NCI-H446 treated with DMSO at 0.1 percent for 48 hours (cell line): ENCODE measurements at regions not wholly inside any gene's neighbourhood (a gene's known extent, or its start where the extent isn't known, plus 50 kb on each side); places are given as distances from the start of the nearest gene placed in this dataset.

Experiments
- DNase-seq: peaks from one replicate; lab custom pipeline; 2025; lab: John Stamatoyannopoulos, UW

DNA sequence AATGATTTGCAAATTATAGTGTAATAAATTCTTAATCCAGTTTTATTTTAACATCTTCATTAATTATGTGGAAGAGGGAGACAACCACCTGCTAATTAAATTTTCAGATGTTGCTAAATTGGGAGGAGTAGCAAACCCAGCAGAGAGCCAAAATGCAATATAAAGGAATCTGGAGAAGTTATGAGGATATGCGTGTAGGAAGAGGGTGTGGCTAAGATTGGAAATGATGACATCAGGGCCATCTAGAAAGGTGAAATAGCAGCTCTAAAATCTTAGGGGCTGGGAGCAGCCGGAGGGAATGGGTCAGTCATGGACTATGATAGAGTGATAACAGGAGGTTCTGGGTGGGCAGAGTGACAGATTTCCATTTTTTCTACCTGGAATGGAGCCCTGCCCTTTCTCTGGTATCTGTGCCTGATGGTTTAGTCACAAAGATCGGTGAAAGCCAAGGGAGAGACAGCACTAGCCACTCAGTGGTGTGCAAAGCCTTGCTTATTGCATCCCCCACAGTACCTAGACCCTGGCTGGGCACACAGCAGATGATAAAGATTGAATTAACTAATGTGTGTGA lies 379.2 kb upstream of the CELF4 start:
- DNase-seq = no peak

DNA sequence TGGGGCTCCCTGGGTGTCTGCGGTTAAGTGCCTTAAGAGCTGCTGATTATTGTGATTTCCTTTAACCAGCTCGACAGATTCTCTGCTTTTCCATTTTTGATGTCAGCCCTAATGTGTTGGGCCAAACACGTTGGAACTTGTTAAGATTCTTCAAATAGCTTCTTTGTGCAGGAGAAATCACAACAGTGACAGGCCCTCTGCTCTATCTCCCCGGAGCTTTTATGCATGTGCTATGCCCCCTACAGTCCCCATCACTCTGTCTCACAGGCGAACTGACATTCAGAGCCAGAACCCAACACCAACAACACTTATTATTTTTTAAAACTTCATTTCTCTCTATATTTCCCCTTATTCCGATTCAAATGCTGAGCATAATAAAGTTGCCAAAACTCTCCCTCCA lies 371.7 kb upstream of the CELF4 start:
- no peak for DNase-seq

DNA sequence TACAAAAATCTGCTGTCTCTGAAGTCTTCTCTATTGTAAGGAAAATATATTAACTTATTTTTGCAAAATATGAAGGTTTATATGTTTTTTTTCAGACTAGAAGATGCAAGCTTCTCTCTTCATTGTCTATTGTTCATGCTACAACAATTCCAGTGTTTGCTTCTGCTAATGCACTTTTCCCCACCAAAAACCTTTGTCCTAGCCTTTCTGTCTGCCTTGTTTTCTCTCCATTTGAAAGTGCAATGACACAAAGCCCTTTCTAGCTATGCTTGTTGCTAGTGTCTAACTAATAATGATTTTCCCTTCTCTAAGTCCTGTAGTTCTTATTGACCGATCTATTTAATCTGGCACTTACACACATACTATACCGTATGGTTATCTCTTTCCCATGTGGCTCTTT lies 369.5 kb upstream of the CELF4 start:
- DNase-seq = no peak

DNA sequence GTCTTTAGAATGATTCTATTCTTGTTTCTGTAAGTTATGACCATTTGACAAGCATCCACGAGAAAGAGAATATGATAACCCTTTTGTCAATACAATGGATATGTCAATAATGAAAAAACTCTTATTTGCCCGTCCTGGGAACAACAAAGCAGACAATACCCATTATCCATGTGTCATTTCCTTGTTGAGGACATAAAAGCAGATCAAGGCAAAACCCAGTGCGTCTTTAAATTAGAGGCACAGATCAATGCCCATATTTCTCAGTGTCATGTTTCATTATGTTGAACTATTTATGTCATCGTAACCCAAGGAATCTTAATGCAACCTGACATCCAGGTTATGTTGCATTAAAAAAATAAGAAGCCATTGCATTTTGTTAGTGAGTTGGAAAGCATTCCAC lies 365.0 kb upstream of the CELF4 start:
- no peak for DNase-seq

DNA sequence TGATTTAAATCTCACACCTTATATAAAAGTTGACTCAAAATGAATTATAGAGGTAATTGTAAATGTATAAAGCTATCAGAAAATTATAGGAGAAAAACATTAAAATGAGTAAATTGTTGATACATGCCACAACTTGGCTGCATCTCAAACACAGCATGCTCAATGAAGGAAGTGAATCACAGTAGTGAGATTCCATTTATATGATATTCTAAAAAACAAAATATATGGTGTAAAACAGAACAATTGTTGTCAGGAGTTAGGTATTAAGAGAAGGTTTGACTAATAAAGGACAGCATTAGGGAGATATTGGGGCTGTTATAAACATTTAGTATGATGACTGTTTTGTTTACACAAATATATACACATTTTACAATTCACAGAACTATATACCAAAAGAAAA lies 356.6 kb upstream of the CELF4 start:
- DNase-seq = no peak

DNA sequence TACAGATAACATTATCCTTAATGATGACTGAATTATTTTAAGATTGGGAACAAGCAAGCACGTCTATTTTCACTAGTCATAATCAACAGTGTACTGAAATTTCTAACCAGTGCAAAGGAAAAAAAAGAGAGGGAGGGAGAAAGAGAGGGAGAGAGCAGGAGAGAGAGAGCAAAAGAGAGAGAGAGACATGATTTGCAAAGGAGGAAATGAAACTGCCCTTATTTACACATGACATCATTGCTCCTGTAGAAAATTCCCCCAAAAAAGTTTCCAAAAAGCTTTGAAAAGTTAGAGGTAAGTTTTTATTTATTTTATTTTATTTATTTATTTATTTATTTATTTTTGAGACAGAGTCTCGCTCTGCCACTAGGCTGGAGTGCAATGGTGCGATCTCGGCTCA lies 355.3 kb upstream of the CELF4 start:
- DNase-seq = no peak

DNA sequence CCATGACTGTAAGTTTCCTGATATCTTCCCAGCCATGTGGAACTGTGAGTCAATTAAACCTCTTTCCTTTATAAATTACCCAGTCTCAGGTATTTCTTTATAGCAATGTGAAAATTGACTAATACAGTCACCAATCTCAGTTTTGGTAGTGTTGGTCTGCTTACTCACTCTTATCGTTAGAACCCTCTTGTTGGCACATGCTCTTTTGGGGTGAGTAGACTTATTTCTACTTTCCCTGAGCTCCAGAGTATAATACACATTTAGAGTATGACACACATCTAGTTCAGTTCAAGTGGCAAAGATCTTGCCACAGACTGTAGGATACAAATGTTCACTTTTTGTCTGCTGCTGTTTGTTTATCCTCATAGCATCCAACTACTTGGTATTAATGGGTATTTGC lies 347.5 kb upstream of the CELF4 start:
- DNase-seq = no peak

DNA sequence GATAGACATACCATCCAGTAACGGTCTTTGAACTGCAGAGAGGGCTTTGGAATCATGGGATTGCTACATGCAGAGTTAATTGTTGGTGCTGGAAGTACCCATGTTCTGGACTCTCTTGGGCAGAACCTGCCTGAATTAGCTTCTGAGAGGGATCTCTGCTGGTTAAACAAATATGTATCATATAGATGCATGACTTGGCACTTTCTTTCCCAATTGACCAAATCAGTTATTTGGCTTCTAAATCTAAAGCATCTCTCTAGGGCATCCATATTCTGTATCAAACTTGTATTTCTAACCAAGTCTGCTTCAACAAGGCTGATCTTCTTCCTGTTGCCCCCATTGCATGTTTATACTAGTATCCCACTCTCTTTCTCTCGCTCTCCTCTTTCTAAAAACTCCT lies 336.7 kb upstream of the CELF4 start:
- no peak for DNase-seq

DNA sequence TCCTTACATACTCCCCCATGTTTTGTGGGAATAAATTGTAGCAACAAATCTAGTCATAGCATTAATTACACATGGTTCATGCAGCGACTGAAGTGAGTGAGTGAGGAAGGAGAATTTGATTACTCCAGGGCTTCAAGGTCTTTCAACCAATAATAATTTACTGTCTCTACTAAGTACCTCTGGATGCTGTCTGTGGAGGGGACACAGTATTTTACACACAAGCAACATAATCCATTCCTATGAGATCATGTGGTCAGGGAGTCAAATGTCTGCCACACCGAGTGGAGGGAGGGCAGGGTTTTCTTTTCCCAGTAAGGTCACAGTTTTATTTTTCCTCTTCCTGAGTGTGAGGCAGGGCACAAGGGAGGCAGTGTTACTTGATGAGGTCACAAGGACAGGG lies 334.7 kb upstream of the CELF4 start:
- DNase-seq = no peak

DNA sequence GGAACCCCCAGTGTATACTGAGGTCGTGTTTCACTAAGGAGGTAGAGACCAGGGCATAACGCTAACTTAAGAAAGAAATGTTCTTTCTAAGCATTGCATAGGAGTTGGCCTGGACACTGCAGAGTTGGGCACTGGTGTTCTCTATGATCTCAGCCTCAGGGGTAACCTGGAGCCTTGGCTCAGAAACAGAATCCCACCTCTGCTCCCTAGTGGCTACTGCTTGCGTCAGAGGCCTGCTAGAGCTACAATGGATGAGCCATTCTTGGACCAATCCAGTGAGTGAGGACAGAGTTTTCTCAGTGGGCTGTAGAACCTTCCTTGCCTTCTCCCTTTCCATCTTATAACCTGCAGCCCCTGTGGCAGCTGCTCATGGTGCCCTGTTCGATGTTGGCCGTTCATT lies 324.4 kb upstream of the CELF4 start:
- DNase-seq = no peak

DNA sequence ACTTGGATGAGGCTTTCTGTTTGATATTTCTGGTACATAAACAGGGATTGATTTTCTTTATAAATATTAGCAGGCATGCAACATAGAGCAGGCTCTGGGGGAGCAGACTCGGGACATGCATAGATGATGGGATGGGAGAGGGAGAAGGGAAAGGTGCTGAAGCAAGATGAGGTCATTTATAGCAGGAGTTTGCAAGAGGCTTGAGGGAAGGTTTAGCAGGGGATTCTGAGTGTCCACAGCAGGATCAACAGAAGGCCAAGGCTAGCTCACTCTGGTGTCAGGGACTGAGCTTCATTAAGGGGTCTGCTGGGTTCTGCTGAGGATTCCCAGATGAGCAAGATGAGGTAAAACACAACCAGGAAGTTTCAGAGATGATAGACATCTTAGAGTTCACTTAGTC lies 309.1 kb upstream of the CELF4 start:
- DNase-seq = no peak

DNA sequence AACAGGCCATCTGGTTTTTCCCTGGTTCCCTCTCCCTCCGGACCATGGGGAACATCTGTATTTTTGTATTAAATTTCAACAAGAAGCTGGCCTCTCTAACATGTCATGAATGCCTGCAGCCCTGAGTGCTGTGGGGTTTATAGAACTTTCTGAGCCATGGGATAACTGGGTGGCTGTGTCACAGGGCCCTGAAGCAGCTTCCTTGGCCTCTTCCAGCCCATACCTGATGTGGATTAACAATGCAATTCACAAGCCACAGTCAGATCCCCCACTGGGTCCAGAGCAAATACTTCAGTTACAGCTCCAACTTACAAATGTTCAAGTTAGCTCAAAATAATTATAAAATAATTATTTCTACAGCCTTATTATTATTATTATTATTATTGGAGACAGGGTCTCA lies 307.8 kb upstream of the CELF4 start:
- DNase-seq = no peak

DNA sequence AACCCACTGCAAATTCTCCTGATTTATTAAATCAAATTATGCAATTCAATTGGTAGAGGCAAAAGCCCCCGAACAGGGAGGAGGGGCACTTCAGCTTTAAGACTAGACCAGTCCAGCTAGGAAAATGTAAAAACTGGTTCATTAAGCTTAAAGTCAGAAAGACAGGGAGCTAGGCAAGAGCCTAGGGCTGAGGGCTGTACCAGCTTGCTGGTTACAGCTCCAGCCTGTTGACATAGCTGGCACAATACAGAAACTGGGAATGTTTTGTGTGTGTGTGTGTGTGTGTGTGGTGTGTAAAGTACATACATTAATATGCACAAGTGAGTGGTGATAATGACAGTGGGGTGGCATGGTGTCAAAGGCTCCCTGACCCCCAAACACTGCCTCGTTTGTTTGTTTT lies 307.0 kb upstream of the CELF4 start:
- no peak for DNase-seq

DNA sequence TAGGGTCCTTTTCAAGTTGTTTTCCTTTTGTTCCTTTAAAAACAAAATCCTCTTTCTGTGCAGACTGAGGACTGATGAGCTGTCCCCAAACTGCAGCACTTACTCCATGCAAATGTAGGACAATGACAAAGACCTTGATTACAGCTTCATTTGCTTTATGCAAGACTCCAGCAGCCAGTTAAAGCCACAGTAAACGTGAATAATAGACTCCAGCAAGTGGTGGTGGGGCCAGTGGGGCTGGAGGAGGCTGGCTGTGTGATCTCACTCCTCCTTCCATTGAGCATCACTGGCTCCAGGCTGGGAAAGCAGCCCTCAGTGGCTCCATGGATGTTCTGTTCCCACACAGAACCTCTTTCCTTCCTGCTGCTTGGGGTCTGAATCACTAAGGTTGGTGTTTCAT lies 306.0 kb upstream of the CELF4 start:
- DNase-seq = no peak

DNA sequence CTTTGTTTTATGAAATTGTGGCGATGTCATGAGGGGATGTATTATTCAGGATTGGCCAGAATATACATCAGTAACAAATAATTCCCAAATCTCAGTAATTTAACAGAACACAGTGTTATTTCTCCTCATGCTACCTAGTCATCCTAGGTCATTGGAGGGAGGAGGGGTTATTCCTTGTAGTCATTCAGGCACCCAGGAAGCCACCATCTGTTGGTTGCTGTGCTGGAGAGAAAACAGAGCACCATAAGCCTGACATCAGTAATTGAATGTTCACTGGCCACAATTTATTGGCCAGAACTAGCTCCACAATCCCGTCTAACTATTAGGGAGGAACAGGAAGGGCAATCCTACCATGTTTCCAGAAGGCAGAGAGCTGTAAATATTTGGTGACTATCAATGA lies 303.5 kb upstream of the CELF4 start:
- peak; percentile 59 for DNase-seq

DNA sequence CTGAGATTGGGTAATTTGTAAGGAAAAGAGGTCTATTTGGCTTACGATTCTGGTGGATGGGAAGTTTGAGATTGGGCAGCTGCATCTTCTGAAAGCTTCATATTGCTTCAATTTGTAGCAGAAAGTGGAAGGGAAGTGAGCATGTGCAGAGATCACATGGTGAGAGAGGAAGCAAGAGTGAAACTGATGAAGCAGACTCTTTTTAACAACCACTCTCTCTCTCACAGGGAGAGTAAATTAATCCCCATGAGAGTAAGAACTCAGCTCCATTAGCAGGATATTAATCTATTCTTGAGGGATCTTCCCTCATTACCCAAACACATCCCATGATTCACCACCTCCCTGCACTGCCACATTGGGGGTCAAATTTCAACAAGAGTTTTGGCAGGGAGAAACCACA lies 298.5 kb upstream of the CELF4 start:
- DNase-seq = no peak

DNA sequence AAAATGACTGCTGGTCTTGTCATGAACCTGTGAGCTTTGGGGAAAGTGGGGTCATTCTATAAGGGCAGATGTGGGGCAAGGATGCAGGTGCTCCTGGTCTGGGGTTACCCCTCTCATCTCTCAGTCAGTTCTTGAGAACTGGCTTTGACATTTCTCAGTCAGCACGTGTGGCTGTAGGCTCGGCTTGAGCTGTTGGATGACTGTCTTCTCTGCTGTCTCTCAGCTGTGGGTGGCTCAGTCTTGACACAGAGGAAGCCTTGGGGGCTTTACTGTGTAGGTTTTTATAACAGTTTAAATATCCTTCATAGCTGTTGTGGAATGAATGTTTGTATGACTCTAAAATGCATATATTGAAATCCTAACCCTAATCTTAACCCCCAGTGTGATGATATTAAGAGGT lies 296.4 kb upstream of the CELF4 start:
- DNase-seq = no peak

DNA sequence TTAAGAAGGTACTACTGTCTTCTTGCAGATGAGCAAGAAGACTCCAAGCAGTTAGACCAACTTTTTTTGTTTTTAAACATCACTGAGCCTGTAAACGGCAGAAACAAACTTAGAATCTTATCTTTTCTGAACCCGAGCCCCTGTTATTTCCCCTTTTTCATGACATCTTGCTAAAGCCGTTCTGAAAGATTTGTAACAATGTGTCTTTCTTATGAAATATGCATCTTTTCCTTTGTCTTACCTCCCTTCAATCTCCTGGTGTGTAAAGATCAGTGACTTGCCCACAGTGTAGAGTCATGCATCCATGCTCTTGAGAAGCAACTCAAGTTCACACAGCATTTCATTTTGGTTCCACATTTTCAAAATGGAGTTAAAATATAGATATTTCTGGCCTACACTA lies 288.8 kb upstream of the CELF4 start:
- DNase-seq = no peak

DNA sequence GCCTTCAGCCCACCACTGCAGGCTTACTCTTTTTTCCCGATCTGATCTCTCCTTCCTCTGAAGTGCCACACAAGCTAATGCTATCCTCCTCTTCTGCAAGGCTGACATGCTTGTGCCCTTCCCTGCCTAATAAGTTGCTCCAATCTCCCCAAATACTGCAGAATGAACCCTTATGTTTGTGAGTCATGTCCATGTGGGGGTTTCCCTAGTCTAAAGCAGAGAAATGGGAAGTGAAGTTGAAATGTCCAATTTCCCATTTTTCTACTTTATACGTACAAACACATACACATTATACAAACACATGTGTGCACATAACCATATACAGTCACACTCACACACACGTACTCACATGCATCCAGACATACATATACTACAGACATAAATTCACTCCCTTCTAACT lies 288.1 kb upstream of the CELF4 start:
- DNase-seq = no peak

DNA sequence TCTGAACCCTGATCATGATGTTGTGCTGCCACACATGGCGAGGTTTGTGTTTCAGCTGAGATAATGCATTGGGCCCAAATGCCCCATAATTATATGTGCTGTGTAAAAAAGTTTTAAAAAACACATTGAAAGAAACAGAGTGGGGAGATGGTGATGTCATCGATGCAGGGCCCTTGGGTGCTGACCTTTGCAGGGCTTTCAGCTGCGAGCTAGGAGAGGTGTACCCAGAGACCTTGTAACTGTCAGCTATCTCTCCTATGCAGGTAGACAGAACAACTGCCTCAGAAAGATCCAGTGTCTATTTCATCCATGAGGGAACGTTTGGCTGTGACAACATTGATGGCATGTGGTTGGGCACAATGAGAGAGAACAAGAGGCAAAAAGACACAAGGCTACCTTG lies 286.9 kb upstream of the CELF4 start:
- DNase-seq = no peak

DNA sequence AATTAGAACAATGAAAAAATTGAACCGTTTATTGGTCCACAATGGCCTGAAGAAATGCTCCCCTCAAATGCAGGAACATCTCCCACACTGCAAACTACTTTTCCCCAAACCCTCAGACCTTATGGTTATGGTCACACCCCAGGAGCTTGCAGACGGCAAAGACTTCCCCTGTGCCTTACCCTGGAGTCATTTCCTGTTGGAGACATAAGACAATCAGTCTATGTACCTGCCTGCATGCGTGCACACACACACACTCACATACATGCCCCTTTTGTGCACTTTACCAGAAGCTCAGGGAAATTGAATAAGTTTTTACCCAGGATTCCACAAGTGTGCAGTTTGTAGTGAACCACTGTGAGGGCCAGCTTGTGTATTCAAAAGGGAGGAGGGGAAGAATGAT lies 281.9 kb upstream of the CELF4 start:
- no peak for DNase-seq

DNA sequence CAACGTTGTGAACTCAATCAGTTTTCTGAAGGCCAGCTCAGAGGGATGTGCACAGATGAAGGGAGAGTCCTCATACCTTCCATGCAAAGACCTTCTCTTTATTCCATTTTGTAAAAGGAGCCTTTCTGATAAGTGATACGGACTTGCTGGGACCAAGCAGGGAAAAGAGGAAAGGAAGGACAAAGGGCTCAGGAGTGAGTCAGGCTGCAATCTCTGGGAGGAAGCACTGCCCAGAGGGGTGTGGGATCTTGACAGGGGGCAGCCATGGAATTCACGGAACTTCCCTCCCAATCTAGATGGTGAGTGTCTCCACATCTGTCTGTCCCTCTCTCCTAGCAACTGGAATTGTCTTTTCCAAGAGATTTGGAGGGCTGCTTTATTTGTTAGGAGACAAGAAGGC lies 281.4 kb upstream of the CELF4 start:
- no peak for DNase-seq

DNA sequence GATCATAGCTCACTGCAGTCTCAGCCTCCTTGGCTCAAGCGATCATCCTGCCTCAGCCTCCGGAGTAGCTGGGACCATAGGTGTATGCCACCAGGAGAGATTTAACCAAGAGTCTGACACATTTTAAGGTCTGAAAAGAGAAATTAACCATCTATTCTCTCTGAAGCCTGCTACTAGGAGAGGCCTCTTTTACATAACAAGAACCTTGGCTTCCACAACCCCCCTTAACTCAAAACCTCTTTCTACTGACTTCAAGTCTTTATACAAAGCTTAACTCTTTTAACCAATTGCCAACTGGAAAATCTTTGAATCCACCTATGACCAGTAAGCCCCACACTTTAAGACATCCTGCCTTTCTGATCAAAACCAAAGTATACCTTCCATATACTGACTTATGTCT lies 279.9 kb upstream of the CELF4 start:
- no peak for DNase-seq

DNA sequence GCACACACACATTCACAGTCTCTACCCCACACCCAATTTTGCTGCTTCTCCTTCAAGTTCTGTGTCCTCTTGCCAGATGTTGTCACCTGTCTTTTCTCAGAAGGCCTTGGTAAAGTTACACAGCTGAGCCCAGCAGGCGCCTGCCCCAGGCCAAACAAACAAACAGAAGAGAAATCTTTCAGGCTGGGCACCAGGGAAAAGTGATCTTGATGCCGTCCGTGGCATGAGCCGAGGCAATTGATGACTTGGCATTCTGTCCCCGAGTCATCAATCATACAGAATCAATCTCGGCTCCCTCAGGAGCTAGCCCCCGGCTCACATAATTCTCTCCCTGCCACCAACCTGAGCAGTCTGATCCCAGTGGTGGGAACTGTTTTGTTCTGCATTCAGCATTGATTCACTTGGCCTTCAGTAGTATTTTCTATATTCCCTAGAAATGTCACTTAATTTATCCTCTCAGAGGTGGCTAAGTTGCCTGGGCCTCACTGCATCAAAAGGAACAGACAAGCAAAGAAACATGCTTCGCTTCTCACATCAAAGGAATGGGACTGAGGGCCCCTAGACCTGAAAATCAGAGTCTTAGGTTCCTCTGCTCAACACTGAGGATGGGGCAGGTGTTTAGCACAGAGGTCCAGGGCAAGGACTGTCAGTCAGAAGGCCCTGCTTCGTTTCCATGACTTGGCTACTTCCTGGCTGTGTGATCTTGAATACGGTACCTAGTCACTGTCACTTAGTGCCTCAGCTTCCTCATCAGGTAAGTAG lies 278.8 kb upstream of the CELF4 start:
- DNase-seq = no peak
